HT1080 (cell line): ENCODE measurements at regions not wholly inside any gene's neighbourhood (a gene's known extent, or its start where the extent isn't known, plus 50 kb on each side); places are given as distances from the start of the nearest gene placed in this dataset.

Experiments used
- DNase-seq: peaks from one replicate; pipeline ENCODE4 v3.0.0-alpha.2; 2015; ENCODE audit warnings: low read depth

- no peak for DNase-seq
These were observed 59.4 kb upstream of the GZMB start for GRCh38 chr14:24693353-24693737.

GRCh38 chr14:24692382-24693352 lies 58.7 kb upstream of the GZMB start:
- no peak for DNase-seq

- DNase-seq: no peak
These were observed 56.5 kb upstream of the GZMB start for GRCh38 chr14:24690492-24690891.

- no peak for DNase-seq
These were observed 54.2 kb upstream of the GZMB start for GRCh38 chr14:24688030-24688658.
